ENCODE measurements at regions not wholly inside any gene's neighbourhood (a gene's known extent, or its start where the extent isn't known, plus 50 kb on each side); places are given as distances from the start of the nearest gene placed in this dataset.

DNA sequence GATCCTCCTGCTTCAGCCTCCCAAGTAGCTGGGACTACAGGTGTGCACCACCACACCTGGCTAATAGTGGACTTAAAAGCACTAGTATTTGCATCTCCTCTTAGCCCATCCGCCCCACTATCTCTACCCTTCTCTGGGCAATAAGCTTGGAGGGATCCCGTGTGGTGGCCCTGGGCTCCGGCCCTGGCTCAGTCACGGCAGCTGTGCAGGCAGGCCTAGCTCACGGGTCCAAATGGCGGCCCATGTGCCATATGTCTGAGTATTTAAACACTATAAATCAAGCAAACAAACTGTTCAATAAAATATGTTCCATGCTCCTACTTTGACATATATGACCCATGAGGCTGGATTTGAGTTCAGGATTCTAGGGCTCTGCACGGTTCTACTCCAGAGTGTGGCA lies 118.4 kb downstream of the BANF2 start:
- Mint-ChIP-seq H3K9me3 (peaks cover 4% of the 10 kb centered on the region in 2 experiments; a peak in 3 of 5 replicates), H3K27ac (no peak overlapping the region), H3K27me3 (ENCODE audit: low read depth) (no peaks in the 10 kb centered on the region; the same call in none of the 2 replicates), H3K36me3 (ENCODE audit: insufficient read depth in 1 of 3, low read depth in 3 of 3) (peaks cover 0 to 4% (median 0%) of the 10 kb centered on the region in 3 experiments; a peak in 3 of 7 replicates), H3K4me1 (peaks cover 6 to 16% of the 10 kb centered on the region in 2 experiments), H3K4me3 (no peak overlapping the region)
- WGBS (ENCODE audit: extremely low coverage, insufficient read length, low lambda C conversion rate), result no CpG with 5 or more reads among the region's 7 CpGs
- no peak overlapping the region for H4K5ac ChIP-seq (ENCODE audit: insufficient read length, low read depth, low read length)
- H3K9me3 ChIP-seq (ENCODE audit: control insufficient read depth, low read depth, low read length), result no peaks in the 10 kb centered on the region
- no peak overlapping the region for H2BK12ac ChIP-seq (ENCODE audit: insufficient read length, low read depth, low read length)
- H3K56ac ChIP-seq (ENCODE audit: insufficient read length, low read depth, low read length), result no peak overlapping the region
- no peaks in the 10 kb centered on the region for H3K27me3 ChIP-seq (ENCODE audit: insufficient read depth, low read length)
- H2BK20ac ChIP-seq (ENCODE audit: low read depth, low read length, poor library complexity, severe bottlenecking), result no peak overlapping the region
- H3K23me2 ChIP-seq (ENCODE audit: insufficient read length, low read depth, low read length, poor library complexity, severe bottlenecking), result no peaks in the 10 kb centered on the region
- H4K20me1 ChIP-seq (ENCODE audit: control insufficient read depth, insufficient read depth, insufficient read length), result no peaks in the 10 kb centered on the region
- no peaks in the 10 kb centered on the region for H3K79me2 ChIP-seq (ENCODE audit: insufficient read depth, low read length)
- no peak overlapping the region for H3T11ph ChIP-seq (ENCODE audit: low read length)
- H3K18ac ChIP-seq (ENCODE audit: insufficient read length, low read depth, low read length), result no peak overlapping the region
- H3K4me1 ChIP-seq (ENCODE audit: insufficient read depth, low read length), result no peaks in the 10 kb centered on the region
- no peak overlapping the region for H3K4me2 ChIP-seq (ENCODE audit: insufficient read depth, insufficient read length, low read length)
- H2BK5ac ChIP-seq (ENCODE audit: insufficient read length, low read length), result no peak overlapping the region
- H2BK120ac ChIP-seq (ENCODE audit: low read depth, low read length, poor library complexity, severe bottlenecking), result no peak overlapping the region
- no peak overlapping the region for H3K23ac ChIP-seq (ENCODE audit: insufficient read length, low read depth, low read length)
- no peak overlapping the region for H3K27ac ChIP-seq (ENCODE audit: insufficient read length, low read depth, low read length)
- H2AFZ ChIP-seq (ENCODE audit: low read length), result no peak overlapping the region
- no peaks in the 10 kb centered on the region for H3K79me1 ChIP-seq (ENCODE audit: insufficient read depth, low read depth, low read length, poor library complexity, severe bottlenecking)
- no peak overlapping the region for H4K8ac ChIP-seq (replicated peaks; ENCODE audit: insufficient read length, low read depth, low read length)
- no peak overlapping the region for H3K9ac ChIP-seq (ENCODE audit: extremely low read depth, insufficient read length, low read length)
- H3K4ac ChIP-seq (ENCODE audit: low read depth, low read length), result no peak overlapping the region
- no peak overlapping the region for H2AK5ac ChIP-seq (ENCODE audit: insufficient read length, low read length)
- DNase-seq, result no peak
- no peak overlapping the region for H3K14ac ChIP-seq (ENCODE audit: insufficient read depth, low read length)
- H2BK15ac ChIP-seq (ENCODE audit: low read depth, low read length), result no peak overlapping the region
- H4K91ac ChIP-seq (ENCODE audit: insufficient read length, low read depth, low read length), result no peak overlapping the region
- TF ChIP-seq CTCF (conservative IDR thresholded peaks at IDR 0.05), result no peak

Data from H9 (cell line).